Sigmoid colon (tissue), 4 donors: ENCODE measurements at regions not wholly inside any gene's neighbourhood (a gene's known extent, or its start where the extent isn't known, plus 50 kb on each side); places are given as distances from the start of the nearest gene placed in this dataset.

Source experiments
- CTCF ChIP-seq, 4 experiments: fragments of 450-650 bp in 3 of 4; fragments of 200-600 bp in 1 of 4; IDR thresholded peaks; one replicate each; pipeline ENCODE4 v1.5.1; 2016 to 2019; ENCODE audit warnings: antibody characterized with exemption in 4 of 4, mild to moderate bottlenecking in 3 of 4, moderate library complexity in 2 of 4
- EP300 ChIP-seq, 4 donors: sonication (generic); formaldehyde crosslinking; IDR thresholded peaks; one replicate each; pipeline ENCODE4 v1.6.1; 2017; ENCODE audit warnings: antibody characterized with exemption in 4 of 4
- POLR2A ChIP-seq, 2 donors: fragments of 450-650 bp; IDR thresholded peaks; one replicate each; pipeline ENCODE4 v1.6.1; 2016; ENCODE audit warnings: antibody characterized with exemption in 2 of 2, mild to moderate bottlenecking in 2 of 2, moderate library complexity in 2 of 2
- POLR2AphosphoS5 ChIP-seq, 4 donors: sonication (generic); formaldehyde crosslinking; IDR thresholded peaks; one replicate each; pipeline ENCODE4 v1.6.1; 2017; ENCODE audit warnings: antibody characterized with exemption in 4 of 4

DNA sequence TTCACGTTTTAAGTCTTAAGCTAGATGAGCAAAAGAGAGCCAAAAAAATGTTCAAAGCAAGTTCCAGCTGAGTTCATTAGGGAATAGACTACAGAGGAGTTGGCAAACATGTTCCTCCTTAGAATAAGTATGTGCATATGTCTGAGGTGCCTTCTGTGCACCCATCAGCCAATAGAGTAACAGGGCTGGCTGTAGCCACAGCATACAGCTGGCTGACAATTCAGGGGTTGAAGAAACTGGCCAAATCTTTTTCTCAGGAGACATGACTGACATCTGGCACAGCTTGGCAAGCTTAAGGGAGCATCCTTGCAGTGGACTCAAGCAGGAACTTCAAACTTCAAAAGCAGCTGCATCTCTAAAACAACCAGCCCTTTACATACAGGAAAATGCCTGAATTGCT lies 414.8 kb upstream of the PCDH20 start:
- TF ChIP-seq POLR2AphosphoS5 (IDR thresholded peaks at IDR 0.05) (no peak), CTCF (IDR thresholded peaks at IDR 0.05) (no peak), EP300 (IDR thresholded peaks at IDR 0.05) (no peak), POLR2A (IDR thresholded peaks at IDR 0.05) (no peak)
